ENCODE measurements at regions not wholly inside any gene's neighbourhood (a gene's known extent, or its start where the extent isn't known, plus 50 kb on each side); places are given as distances from the start of the nearest gene placed in this dataset.

DNA sequence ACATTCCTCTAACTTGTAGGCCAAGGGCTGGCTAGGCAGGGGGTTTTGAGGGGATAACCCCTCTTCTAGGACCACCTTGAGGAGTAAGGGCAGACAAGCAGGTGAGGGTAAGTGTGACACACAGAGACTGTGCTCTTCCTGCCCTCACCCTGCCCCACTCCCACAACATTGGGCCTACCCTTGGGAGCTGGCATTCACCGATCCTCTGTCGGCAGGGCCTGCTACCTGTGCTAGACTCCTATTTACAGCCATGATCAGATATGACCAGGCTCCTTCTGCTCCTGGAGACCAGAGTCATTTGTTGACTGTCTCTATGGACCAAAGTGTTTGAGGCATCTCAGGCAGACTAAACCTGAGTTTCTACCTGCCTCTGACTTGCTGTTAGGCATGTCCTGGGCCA lies 68.3 kb downstream of the SYF2 start:
- FAIRE-seq = no peak

DNA sequence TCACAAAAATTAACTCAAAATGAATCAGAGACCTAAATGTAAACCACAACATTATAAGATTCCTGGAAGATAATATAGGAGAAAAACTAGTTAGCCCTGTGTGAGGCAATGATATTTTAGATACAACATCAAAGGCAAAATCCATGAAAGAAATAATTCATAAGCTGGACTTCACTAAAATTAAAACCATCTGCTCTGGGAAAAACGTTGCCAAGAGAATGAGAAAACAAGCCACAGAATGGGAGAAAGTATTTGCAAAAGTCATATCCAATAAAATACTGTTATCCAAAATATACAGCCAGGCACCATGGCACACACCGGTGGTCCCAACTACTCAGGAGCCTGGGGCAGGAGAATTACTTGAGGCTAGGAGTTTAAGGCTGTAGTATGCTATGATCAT lies 70.3 kb downstream of the SYF2 start:
- Histone ChIP-seq H3K27ac (ENCODE audit: low read depth in 2 of 2, low read length in 2 of 2) (no peak overlapping the region), H3K4me1 (ENCODE audit: control insufficient read depth in 2 of 3, insufficient read depth in 2 of 3, low read depth in 1 of 3, low read length in 3 of 3) (no peaks in the 10 kb centered on the region), H3K9ac (ENCODE audit: low read length in 3 of 3) (no peak overlapping the region), H3K36me3 (ENCODE audit: control insufficient read depth in 2 of 3, insufficient read depth in 3 of 3, low read length in 3 of 3) (no peaks in the 10 kb centered on the region), H3K9me3 (ENCODE audit: control insufficient read depth in 2 of 3, insufficient read depth in 1 of 3, low read length in 3 of 3) (peaks cover 0 to 3% (median 0%) of the 10 kb centered on the region in 3 donors), H3K4me3 (ENCODE audit: low read length in 3 of 3) (no peak overlapping the region), H3K27me3 (ENCODE audit: control insufficient read depth, insufficient read depth, low read length) (no peaks in the 10 kb centered on the region)
- TF ChIP-seq, protein P1, sequence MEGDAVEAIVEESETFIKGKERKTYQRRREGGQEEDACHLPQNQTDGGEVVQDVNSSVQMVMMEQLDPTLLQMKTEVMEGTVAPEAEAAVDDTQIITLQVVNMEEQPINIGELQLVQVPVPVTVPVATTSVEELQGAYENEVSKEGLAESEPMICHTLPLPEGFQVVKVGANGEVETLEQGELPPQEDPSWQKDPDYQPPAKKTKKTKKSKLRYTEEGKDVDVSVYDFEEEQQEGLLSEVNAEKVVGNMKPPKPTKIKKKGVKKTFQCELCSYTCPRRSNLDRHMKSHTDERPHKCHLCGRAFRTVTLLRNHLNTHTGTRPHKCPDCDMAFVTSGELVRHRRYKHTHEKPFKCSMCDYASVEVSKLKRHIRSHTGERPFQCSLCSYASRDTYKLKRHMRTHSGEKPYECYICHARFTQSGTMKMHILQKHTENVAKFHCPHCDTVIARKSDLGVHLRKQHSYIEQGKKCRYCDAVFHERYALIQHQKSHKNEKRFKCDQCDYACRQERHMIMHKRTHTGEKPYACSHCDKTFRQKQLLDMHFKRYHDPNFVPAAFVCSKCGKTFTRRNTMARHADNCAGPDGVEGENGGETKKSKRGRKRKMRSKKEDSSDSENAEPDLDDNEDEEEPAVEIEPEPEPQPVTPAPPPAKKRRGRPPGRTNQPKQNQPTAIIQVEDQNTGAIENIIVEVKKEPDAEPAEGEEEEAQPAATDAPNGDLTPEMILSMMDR (IDR thresholded peaks at IDR 0.05; ENCODE audit: borderline replicate concordance, extremely low read depth, insufficient read depth) = no peak
- intact Hi-C loops (cut with DNase I) = no loop called here
- DNase-seq = peak in 1 of 5 donors; percentile 27
- FAIRE-seq = no peak

More for the DNA sequence above, 68.3 kb downstream of the SYF2 start:
- peaks cover 0 to 3% (median 0%) of the 10 kb centered on the region in 3 donors for H3K9me3 ChIP-seq (ENCODE audit: control insufficient read depth in 2 of 3, insufficient read depth in 1 of 3, low read length in 3 of 3)
- TF ChIP-seq, protein P1 (IDR thresholded peaks at IDR 0.05; ENCODE audit: borderline replicate concordance, extremely low read depth, insufficient read depth) = no peak
- no peak overlapping the region for H3K9ac ChIP-seq (ENCODE audit: low read length in 3 of 3)
- no peaks in the 10 kb centered on the region for H3K36me3 ChIP-seq (ENCODE audit: control insufficient read depth in 2 of 3, insufficient read depth in 3 of 3, low read length in 3 of 3)
- intact Hi-C loops (cut with DNase I) = no loop called here
- no peak overlapping the region for H3K4me3 ChIP-seq (ENCODE audit: low read length in 3 of 3)
- peaks cover 0 to 7% (median 5%) of the 10 kb centered on the region in 3 donors for H3K4me1 ChIP-seq (ENCODE audit: control insufficient read depth in 2 of 3, insufficient read depth in 2 of 3, low read depth in 1 of 3, low read length in 3 of 3)
- H3K27me3 ChIP-seq (ENCODE audit: control insufficient read depth, insufficient read depth, low read length) = no peaks in the 10 kb centered on the region
- no peak overlapping the region for H3K27ac ChIP-seq (ENCODE audit: low read depth in 2 of 2, low read length in 2 of 2)
- no peak for DNase-seq

DNA sequence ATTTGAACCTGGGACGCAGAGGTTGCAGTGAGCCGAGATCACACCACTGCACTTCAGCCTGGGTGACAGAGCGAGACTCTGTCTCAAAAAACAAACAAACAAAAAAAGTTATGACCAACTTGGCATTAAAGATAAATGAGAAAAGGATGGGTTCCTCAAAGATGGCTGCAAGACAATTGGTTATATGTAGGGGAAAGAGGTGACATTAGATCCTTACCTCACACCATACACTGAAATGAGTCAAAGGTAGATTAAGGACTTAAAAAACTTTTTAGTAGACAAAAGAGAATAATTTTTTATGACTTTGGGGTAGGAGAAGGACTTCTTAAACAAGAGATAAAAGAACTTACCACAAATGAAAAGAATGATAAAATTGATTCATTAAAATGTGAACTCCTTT lies 74.5 kb downstream of the SYF2 start:
- Histone ChIP-seq H3K9me3 (ENCODE audit: control insufficient read depth in 2 of 3, insufficient read depth in 1 of 3, low read length in 3 of 3) (peaks cover 0 to 3% (median 0%) of the 10 kb centered on the region in 3 donors), H3K4me3 (ENCODE audit: low read length in 3 of 3) (no peak overlapping the region), H3K27me3 (ENCODE audit: control insufficient read depth, insufficient read depth, low read length) (no peaks in the 10 kb centered on the region), H3K9ac (ENCODE audit: low read length in 3 of 3) (no peak overlapping the region), H3K27ac (ENCODE audit: low read depth in 2 of 2, low read length in 2 of 2) (no peak overlapping the region), H3K36me3 (ENCODE audit: control insufficient read depth in 2 of 3, insufficient read depth in 3 of 3, low read length in 3 of 3) (no peaks in the 10 kb centered on the region), H3K4me1 (ENCODE audit: control insufficient read depth in 2 of 3, insufficient read depth in 2 of 3, low read depth in 1 of 3, low read length in 3 of 3) (no peaks in the 10 kb centered on the region)
- intact Hi-C loops (cut with DNase I) = no loop called here
- DNase-seq (no peak), FAIRE-seq (no peak)
- TF ChIP-seq, protein P1 (IDR thresholded peaks at IDR 0.05; ENCODE audit: borderline replicate concordance, extremely low read depth, insufficient read depth) = no peak

DNA sequence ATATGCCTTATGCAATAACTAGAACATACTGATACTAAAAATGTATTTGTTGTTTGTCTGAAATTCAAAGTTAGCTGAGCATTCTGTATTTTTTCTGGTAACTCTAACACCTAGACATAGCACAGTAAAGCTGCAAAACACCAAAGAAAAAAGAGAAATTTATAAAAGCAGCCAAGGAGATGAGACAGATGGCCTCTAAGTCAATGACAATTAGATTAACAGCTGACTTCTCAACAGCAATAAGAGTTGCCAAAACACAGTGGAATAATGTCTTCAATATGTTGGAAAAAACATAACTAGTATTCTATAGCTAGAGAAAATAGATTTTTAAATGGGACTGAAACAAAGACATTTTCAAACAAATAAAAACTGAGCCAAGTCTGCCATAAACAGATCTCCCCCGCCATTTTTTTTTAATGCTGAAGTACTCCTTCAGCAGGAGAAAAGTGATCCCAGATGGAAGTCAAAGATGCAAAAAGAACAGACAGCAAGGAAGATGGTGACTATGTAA lies 81.3 kb downstream of the SYF2 start:
- H3K9ac ChIP-seq (ENCODE audit: low read length in 3 of 3) = no peak overlapping the region
- intact Hi-C loops (cut with DNase I) = no loop called here
- no peaks in the 10 kb centered on the region for H3K9me3 ChIP-seq (ENCODE audit: control insufficient read depth in 2 of 3, insufficient read depth in 1 of 3, low read length in 3 of 3)
- FAIRE-seq = no peak
- H3K27ac ChIP-seq (ENCODE audit: low read depth in 2 of 2, low read length in 2 of 2) = no peak overlapping the region
- DNase-seq = no peak
- H3K4me1 ChIP-seq (ENCODE audit: control insufficient read depth in 2 of 3, insufficient read depth in 2 of 3, low read depth in 1 of 3, low read length in 3 of 3) = peaks cover 0 to 2% (median 1%) of the 10 kb centered on the region in 3 donors
- H3K27me3 ChIP-seq (ENCODE audit: control insufficient read depth, insufficient read depth, low read length) = no peaks in the 10 kb centered on the region
- no peaks in the 10 kb centered on the region for H3K36me3 ChIP-seq (ENCODE audit: control insufficient read depth in 2 of 3, insufficient read depth in 3 of 3, low read length in 3 of 3)
- TF ChIP-seq, protein P1 (IDR thresholded peaks at IDR 0.05; ENCODE audit: borderline replicate concordance, extremely low read depth, insufficient read depth) = no peak
- H3K4me3 ChIP-seq (ENCODE audit: low read length in 3 of 3) = no peak overlapping the region
